MCF 10A (cell line): ENCODE measurements at regions not wholly inside any gene's neighbourhood (a gene's known extent, or its start where the extent isn't known, plus 50 kb on each side); places are given as distances from the start of the nearest gene placed in this dataset.

Experiments used
- BruUV-seq: library from RNA; stranded (reverse); fragments of 400-500 nt; replicated peaks from 2 replicates; lab custom pipeline; 2021; lab: Mats Ljungman, UMichigan
- CTCF ChIA-PET: fragments of 300-600 bp; sonication (Branson Sonifier 250); formaldehyde crosslinking; extraction: SDS; loops from one replicate; lab custom pipeline; 2021; ENCODE audit warnings: antibody characterized with exemption, inconsistent platforms; lab: Yijun Ruan, JAX
- POLR2A ChIA-PET: fragments of 300-600, 350-650 bp; sonication (Branson Sonifier 250); formaldehyde crosslinking; extraction: SDS; loops from one replicate; lab custom pipeline; 2020; ENCODE audit warnings: antibody characterized with exemption, inconsistent platforms; lab: Yijun Ruan, JAX
- DNase-seq: peaks from one replicate; pipeline ENCODE4 v3.0.0-alpha.2; 2018; ENCODE audit not compliant: unreplicated experiment
- H3K27ac Mint-ChIP-seq: one replicate; pipeline ENCODE4 v1.8.0; 2022; ENCODE audit warnings: mild to moderate bottlenecking, low read depth, mixed read lengths; ENCODE audit not compliant: unreplicated experiment
- H3K27me3 Mint-ChIP-seq: one replicate; pipeline ENCODE4 v1.8.0; 2022; ENCODE audit warnings: mixed read lengths; ENCODE audit not compliant: insufficient read depth, unreplicated experiment
- H3K36me3 Mint-ChIP-seq: one replicate; pipeline ENCODE4 v1.8.0; 2022; ENCODE audit warnings: mild to moderate bottlenecking, moderate library complexity, mixed read lengths; ENCODE audit not compliant: insufficient read depth, unreplicated experiment
- H3K4me1 Mint-ChIP-seq: one replicate; pipeline ENCODE4 v1.8.0; 2022; ENCODE audit warnings: mixed read lengths; ENCODE audit not compliant: insufficient read depth, unreplicated experiment
- H3K4me3 Mint-ChIP-seq: one replicate; pipeline ENCODE4 v1.8.0; 2022; ENCODE audit warnings: mild to moderate bottlenecking, moderate library complexity, mixed read lengths; ENCODE audit not compliant: unreplicated experiment
- H3K9me3 Mint-ChIP-seq: one replicate; pipeline ENCODE4 v1.8.0; 2022; ENCODE audit warnings: mixed read lengths; ENCODE audit not compliant: unreplicated experiment
- intact Hi-C: fragments of 100-400 bp; cut with micrococcal nuclease; formaldehyde crosslinking; loops from 2 replicates; pipeline ENCODE4 v1.14.1; 2022
- TF ChIP-seq, protein P1 (sequence below): fragments of 200-600 bp; IDR thresholded peaks from one replicate; pipeline ENCODE4 v1.8.0; 2022; ENCODE audit warnings: antibody characterized with exemption, mild to moderate bottlenecking; ENCODE audit not compliant: unreplicated experiment

DNA sequence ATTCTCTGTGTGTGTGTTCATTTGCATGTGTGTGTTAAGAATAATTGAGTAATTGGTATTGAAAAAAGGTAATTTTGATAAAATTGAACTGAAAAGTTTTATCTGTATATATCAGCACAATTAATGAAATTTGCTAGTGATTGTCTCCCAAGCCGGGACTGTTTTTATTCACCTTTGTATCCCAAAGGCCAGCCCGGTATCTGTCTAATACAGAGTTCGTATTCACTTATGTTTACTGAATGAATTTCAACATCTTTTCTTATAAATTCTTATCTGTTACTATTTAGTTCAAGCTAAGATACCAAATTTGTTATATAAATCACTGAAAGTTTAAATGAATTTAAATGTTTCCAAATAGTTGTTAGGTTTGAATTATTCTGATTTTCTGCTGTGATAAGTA lies 394.0 kb upstream of the NAALADL2 start:
- intact Hi-C loops = no loop called here
- Mint-ChIP-seq H3K4me1 (no peaks in the 10 kb centered on the region), H3K27ac (no peak overlapping the region), H3K9me3 (no peaks in the 10 kb centered on the region), H3K4me3 (no peak overlapping the region), H3K27me3 (no peaks in the 10 kb centered on the region), H3K36me3 (no peaks in the 10 kb centered on the region)
- no peak for DNase-seq
- BruUV-seq = no TSS peak
- CTCF ChIA-PET = interaction anchor here (1.0 kb wide), 1 partner anchor 12 kb away, joined by 3 read pairs; no protein-coding TSS in a partner anchor
- POLR2A ChIA-PET = no interaction called here
- TF ChIP-seq, protein P1, sequence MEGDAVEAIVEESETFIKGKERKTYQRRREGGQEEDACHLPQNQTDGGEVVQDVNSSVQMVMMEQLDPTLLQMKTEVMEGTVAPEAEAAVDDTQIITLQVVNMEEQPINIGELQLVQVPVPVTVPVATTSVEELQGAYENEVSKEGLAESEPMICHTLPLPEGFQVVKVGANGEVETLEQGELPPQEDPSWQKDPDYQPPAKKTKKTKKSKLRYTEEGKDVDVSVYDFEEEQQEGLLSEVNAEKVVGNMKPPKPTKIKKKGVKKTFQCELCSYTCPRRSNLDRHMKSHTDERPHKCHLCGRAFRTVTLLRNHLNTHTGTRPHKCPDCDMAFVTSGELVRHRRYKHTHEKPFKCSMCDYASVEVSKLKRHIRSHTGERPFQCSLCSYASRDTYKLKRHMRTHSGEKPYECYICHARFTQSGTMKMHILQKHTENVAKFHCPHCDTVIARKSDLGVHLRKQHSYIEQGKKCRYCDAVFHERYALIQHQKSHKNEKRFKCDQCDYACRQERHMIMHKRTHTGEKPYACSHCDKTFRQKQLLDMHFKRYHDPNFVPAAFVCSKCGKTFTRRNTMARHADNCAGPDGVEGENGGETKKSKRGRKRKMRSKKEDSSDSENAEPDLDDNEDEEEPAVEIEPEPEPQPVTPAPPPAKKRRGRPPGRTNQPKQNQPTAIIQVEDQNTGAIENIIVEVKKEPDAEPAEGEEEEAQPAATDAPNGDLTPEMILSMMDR = no peak

DNA sequence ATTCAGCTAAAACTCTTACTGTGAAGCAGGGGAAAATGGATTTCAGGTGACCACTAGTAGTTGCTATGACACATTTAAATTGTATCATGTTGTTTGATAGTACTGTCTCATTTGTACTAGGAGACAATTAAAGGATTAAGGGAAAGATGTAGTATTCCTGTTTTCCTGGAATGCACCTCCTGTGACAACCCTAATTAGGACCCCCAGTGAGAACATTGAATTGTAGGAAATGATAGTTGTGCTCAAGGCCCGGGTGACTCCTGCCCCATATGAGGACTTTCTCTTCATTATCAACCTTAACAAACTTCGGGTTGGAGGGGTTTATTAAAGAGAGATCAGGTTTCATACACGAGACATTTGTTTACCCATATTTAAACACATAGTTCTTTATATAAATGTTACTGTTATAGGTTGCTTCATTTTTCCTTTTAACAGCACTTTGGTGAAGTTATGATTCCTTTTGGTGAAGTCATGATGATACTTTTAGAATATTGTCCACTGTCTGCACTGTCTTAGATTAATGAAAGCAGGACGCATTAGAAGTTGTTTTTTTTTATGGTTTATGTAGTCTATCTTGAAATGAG lies 392.6 kb upstream of the NAALADL2 start:
- Mint-ChIP-seq H3K27ac (no peak overlapping the region), H3K4me1 (no peaks in the 10 kb centered on the region), H3K36me3 (no peaks in the 10 kb centered on the region), H3K9me3 (no peaks in the 10 kb centered on the region), H3K27me3 (no peaks in the 10 kb centered on the region), H3K4me3 (no peak overlapping the region)
- intact Hi-C loops = no loop called here
- ChIA-PET CTCF (no interaction called here), POLR2A (no interaction called here)
- no peak for DNase-seq
- TF ChIP-seq, protein P1 = no peak
- BruUV-seq = no TSS peak

DNA sequence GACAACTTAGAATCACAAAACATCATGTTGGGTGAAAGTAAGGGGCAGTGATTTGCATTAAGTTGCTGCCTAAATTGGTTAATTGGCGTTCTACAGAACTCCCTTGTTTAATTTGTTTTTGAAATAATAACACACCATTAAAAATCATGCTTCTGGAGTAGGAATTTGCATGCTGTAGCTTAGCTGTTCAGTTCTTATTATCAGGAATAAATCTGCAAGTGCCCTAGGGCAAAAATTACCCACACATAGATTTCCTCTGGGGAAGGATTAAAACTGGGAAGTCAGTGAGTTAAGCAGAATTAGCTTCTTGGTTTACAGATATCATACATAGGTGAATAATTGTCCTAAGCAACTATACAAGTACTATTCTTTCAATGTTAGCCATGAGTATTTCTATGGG lies 381.6 kb upstream of the NAALADL2 start:
- ChIA-PET CTCF (interaction anchor here (1.1 kb wide), 1 partner anchor 12 kb away, joined by 3 read pairs; no protein-coding TSS in a partner anchor), POLR2A (no interaction called here)
- H3K36me3 Mint-ChIP-seq = no peaks in the 10 kb centered on the region
- no peaks in the 10 kb centered on the region for H3K27me3 Mint-ChIP-seq
- no TSS peak for BruUV-seq
- no peak overlapping the region for H3K27ac Mint-ChIP-seq
- no peak for DNase-seq
- no peak overlapping the region for H3K4me3 Mint-ChIP-seq
- H3K9me3 Mint-ChIP-seq = no peaks in the 10 kb centered on the region
- no peaks in the 10 kb centered on the region for H3K4me1 Mint-ChIP-seq
- TF ChIP-seq, protein P1 = no peak
- intact Hi-C loops = no loop called here

DNA sequence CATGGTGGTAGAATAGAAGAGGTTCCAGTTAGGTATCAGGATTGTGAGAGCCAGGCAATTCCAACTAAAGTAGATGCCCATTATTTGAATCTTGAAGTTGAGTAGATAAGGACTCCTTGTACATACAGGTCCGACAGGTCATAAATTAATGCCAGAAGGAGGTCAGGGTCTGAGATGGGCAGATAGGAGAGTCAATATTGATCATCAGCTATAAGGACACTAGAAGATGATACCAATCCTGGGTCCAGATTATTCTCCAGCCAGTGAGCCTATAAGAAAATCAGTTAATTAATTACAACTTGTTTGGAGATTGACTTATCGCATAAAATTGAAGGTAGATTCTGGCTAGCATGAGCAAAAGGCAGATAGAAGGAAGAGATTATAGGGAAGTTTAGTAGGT lies 378.4 kb upstream of the NAALADL2 start:
- Mint-ChIP-seq H3K27ac (no peak overlapping the region), H3K4me1 (no peaks in the 10 kb centered on the region), H3K27me3 (no peaks in the 10 kb centered on the region), H3K36me3 (no peaks in the 10 kb centered on the region), H3K4me3 (no peak overlapping the region), H3K9me3 (no peaks in the 10 kb centered on the region)
- intact Hi-C loops = no loop called here
- TF ChIP-seq, protein P1 = no peak
- POLR2A ChIA-PET = interaction anchor here (0.6 kb wide), 1 partner anchor 9 kb away, joined by 3 read pairs; no protein-coding TSS in a partner anchor
- DNase-seq = no peak
- no TSS peak for BruUV-seq
- CTCF ChIA-PET = interaction anchor here (0.5 kb wide), 1 partner anchor 80 kb away, joined by 3 read pairs; no protein-coding TSS in a partner anchor
